NCI-H1417 (cell line): ENCODE measurements at regions not wholly inside any gene's neighbourhood (a gene's known extent, or its start where the extent isn't known, plus 50 kb on each side); places are given as distances from the start of the nearest gene placed in this dataset.

ENCODE experiments used
- DNase-seq, 3 experiments: peaks; one replicate each; lab custom pipeline; 2025; lab: John Stamatoyannopoulos, UW

DNA sequence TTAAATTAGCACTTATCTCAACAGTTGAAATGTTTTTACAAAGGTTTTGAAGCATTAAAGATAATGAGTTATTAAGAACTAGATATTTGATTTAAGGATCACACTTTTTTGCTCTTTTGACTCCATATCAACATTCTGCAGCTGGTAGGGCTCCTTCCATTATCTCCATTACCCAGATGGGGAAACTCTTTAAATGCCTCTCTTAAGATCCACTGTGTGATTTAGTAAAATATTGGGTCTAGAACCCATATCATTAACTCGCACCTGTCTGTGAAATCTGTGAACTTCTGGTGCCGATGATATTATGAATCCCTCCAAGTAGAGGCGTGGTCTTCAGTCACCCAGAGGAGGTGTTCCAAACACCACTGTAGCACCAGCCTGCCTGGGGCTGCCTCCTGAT, 466.2 kb downstream of the TSN start:
- DNase-seq, result no peak

- DNase-seq, result no peak
These were observed 475.8 kb downstream of the TSN start for GRCh38 chr2:122231296-122231695.

- no peak for DNase-seq
These were observed 477.9 kb downstream of the TSN start for GRCh38 chr2:122233372-122233771.

- no peak for DNase-seq
These were observed 480.9 kb downstream of the TSN start for GRCh38 chr2:122236152-122236874.

GRCh38 chr2:122236925-122237324, 481.5 kb downstream of the TSN start:
- DNase-seq, result no peak

GRCh38 chr2:122237450-122237849, 482.0 kb downstream of the TSN start:
- no peak for DNase-seq

GRCh38 chr2:122238006-122238559, 482.6 kb downstream of the TSN start:
- peak; percentile 25 to 69 (median 26) for DNase-seq

DNA sequence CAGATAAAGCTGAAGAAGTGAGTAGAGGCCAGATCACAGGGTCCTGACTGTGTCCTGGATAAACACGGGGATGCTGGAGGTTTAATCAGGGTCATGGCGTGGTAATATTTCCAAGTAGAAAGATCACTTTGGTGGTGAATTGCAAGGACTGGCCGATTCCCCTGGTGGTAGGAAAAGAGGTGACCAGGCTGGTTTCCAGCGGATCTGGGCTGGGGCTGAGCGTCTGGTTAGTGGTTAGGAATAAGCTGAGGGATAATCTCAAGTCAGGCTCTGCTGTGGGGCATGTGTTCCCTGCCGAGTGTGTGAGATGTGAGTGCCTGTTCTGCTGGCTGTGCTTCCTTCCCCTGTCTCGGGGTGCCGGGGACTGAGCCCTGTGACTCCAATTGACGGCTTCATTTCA, 484.0 kb downstream of the TSN start:
- DNase-seq, result no peak

DNA sequence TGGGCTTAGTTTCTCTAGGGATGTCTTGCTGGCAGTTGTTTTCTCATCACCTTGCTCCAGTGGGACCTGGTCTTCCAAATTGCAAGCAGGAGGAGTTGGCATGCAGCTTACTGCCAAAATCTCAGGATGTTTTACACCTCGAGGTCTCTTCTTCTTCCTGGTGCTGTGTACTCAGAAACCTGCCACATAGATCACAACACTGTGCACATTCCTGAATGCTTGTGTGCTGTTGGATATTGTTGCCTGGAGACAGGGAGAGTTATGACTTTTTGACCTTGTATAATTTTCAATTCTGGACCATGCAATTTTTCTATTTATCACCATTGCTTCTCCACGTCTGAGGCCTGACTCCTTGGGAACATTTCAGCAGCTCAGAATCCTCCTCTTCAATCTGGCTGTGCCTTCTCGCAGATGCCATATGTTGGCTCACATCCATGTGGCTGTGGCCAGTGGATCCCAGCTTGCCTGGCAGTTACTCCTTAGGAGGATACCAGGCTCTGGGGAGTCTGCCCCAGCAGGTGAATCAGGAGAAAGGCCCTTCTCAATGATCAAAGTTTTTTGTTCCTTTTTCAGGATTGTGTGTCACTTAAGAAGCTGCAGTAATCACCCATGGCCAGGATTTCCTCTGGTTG, 489.3 kb downstream of the TSN start:
- no peak for DNase-seq

DNA sequence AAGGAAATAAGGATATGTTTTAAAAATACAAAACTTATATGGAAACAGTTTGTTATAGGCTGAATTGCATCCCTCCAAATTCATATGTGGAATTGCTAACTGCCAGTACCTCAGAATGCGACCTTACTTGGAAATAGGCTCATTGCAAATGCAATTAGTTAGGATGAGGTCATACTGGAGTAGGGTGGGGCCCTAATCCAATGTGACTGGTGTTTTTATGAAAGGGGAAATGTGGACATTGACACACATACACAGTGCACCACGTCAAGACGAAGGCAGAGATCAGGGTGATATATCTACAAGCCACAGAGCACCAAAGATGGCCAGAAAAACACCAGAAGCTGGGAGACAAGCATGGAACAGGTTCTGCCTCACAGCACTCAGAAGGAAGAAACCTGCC, 494.2 kb downstream of the TSN start:
- DNase-seq, result no peak

DNA sequence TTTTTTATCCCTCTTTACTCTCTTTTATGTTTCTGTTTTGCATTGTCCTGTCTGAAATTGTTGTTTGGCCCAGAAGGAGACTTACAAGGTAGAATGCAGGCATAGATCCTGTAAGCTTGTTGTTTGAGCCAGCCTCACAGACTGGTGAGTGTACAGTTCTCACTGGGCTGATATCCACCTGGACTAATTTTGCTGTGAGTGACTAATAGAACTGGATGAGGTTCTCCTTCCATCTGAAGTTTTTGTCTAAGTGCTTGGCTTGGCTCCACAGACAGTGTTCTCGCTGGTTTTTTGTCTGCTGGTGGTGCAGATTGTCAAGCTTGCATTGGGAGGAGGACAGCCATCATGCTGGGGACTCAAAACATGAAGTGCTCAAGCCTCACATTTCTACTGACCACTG, 495.7 kb downstream of the TSN start:
- no peak for DNase-seq

DNA sequence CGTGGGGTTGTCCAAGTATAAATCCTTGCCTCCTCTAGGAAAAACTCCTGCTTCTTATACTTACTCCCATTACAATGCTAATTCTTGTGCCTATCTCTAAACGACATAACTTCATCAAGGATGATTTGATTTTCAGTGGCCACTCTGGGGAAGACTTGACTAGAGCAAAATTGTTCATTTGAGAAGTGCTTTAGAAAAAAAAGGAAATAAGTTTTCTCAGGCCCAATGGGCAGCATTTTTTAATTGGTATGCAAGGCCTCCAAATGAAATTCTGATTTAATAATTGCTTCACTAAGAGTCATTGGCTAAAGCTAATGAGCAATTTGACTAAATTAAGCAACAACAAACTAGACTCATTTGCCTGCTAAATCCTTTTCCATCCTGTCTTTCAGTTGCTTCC, 496.1 kb downstream of the TSN start:
- no peak for DNase-seq

- no peak for DNase-seq
These were observed 500.5 kb downstream of the TSN start for GRCh38 chr2:122255924-122256323.

- DNase-seq, result no peak
These were observed 506.5 kb downstream of the TSN start for GRCh38 chr2:122261911-122262310.

DNA sequence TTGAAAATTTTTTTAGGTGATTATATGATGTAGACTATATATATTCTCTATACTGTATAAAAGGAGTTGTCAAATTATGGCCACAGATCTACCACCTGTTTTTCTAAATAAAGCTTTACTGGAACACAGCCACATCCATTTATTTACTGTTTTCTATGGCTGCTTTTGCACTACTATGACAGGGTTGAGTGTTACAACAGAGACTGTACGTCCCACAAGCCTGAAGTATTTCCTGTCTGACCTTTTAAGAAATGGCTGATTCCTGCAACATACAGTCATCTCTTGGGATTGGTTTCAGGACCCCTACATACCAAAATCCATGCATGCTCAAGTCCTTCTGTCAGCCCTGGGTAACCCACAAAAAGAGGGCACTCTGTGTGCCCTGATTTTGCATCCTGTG, 508.3 kb downstream of the TSN start:
- DNase-seq, result no peak

DNA sequence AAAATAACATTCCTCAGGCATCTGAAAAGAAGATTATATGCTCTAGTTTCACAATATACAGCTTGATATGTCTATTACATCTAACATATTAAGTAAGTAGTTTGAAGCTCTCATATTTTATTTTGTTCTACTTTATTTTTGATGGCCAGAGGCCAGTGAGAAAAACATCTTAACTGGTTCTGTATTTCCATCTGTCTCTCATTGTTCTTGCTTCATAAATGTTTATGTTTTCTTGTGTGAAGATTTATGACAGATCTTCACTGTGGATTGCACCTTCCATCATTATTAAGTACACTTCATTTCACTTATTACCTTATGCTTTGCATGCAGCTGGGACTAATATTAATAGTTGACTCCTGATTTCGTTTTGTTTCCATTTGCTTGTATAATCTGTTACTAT, 511.2 kb downstream of the TSN start:
- DNase-seq, result peak in 1 of 3 experiments; percentile 5

GRCh38 chr2:122267947-122268346, 512.5 kb downstream of the TSN start:
- no peak for DNase-seq

- no peak for DNase-seq
These were observed 518.5 kb downstream of the TSN start for GRCh38 chr2:122273785-122274419.

GRCh38 chr2:122277956-122278355, 522.5 kb downstream of the TSN start:
- no peak for DNase-seq

DNA sequence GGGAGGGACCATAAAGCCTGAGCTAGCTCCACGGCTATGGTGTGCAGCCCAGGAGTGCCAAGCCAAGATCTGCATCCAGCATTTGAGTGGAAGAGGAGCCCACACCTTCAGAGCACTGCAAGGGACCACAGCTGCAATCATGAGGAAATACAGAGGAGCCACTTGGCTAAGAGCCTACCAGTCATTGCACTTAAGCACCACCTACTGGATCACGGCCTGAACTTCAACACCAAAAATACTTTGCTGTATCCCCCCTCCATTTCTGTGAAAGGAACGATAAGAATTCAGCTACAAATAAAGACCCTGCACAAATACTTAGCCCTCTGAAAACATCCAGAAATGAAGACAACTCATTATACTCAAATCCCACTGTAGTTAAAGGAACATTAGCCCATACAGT, 545.3 kb downstream of the TSN start:
- no peak for DNase-seq

DNA sequence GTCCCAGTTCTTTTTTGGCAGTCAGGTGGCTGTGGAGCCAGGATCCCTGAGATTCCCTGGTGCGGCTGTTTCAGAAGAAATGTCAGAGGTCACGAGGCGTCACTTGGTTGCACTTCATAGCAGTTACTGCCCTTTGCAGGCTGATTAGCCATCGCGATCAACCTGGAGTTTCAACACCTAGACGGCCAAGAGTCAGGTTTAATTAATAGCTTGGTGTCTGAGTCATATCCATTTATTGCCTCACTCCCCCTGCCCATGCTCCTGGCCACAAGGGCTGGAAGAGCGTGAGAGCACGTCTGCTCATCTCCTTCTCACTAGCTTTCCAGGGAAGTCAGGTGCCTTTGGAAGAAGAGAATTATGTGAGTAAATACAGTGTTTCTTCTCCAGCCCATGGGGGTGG, 552.3 kb downstream of the TSN start:
- peak in 1 of 3 experiments; percentile 7 for DNase-seq

DNA sequence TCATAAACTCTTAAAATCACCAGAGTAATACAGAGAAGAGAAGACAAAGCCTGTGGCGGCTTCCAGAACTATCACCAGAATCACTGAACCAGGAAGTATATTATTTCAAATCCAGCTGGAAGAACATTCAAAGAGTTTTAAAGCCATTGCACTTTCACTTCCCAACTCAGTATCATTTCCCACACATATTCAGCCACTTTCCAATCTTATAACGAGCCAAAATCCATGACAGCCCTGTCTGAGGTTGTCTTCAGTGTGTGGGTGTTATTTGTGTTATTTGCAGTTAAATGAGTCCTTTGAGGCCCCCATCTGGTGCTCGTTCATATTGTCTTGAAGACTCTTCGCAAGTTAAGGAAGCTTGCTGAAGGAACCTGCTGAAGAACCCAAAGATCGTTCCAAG, 559.9 kb downstream of the TSN start:
- no peak for DNase-seq

GRCh38 chr2:122319539-122320132, 564.2 kb downstream of the TSN start:
- no peak for DNase-seq
